Glomerular visceral epithelial cell (primary cell): ENCODE measurements at regions not wholly inside any gene's neighbourhood (a gene's known extent, or its start where the extent isn't known, plus 50 kb on each side); places are given as distances from the start of the nearest gene placed in this dataset.
"Not testable (repeated sequence)": the region's sequence is repeated elsewhere in the genome, so short reads cannot be mapped to it uniquely, and the experiment has no call there.

Experiments used
- DNase-seq: peaks from one replicate; pipeline ENCODE4 v3.0.0-alpha.2; 2016; ENCODE audit errors: extremely low spot score

- peak; percentile 5 for DNase-seq
Observed at GRCh38 chr12:9449657-9450126, 158.0 kb downstream of the KLRB1 start.

GRCh38 chr12:9449181-9449580 is 158.5 kb downstream of the KLRB1 start:
- no peak for DNase-seq

- DNase-seq = peak; percentile 28
Observed at GRCh38 chr12:9448648-9449047, 159.1 kb downstream of the KLRB1 start.

GRCh38 chr12:9447791-9448614 is 159.7 kb downstream of the KLRB1 start:
- DNase-seq = peak; percentile 88

- not testable (repeated sequence) for DNase-seq
Observed at GRCh38 chr12:9446883-9447761, 160.6 kb downstream of the KLRB1 start.

- DNase-seq = not testable (repeated sequence)
Observed at GRCh38 chr12:9440428-9440827, 167.3 kb downstream of the KLRB1 start.

GRCh38 chr12:9435682-9436081 is 172.0 kb downstream of the KLRB1 start:
- not testable (repeated sequence) for DNase-seq

- not testable (repeated sequence) for DNase-seq
Observed at GRCh38 chr12:9430385-9430784, 177.3 kb downstream of the KLRB1 start.

- DNase-seq = not testable (repeated sequence)
Observed at GRCh38 chr12:9428856-9429255, 178.9 kb downstream of the KLRB1 start.

GRCh38 chr12:9425429-9425828 is 182.3 kb downstream of the KLRB1 start:
- DNase-seq = not testable (repeated sequence)

GRCh38 chr12:9424175-9424740 is 183.5 kb downstream of the KLRB1 start:
- not testable (repeated sequence) for DNase-seq

- not testable (repeated sequence) for DNase-seq
Observed at GRCh38 chr12:9422689-9423088, 185.0 kb downstream of the KLRB1 start.

GRCh38 chr12:9421520-9422086 is 186.1 kb downstream of the KLRB1 start:
- not testable (repeated sequence) for DNase-seq

GRCh38 chr12:9420817-9421519 is 186.7 kb downstream of the KLRB1 start:
- DNase-seq = not testable (repeated sequence)

- not testable (repeated sequence) for DNase-seq
Observed at GRCh38 chr12:9418669-9419041, 189.1 kb downstream of the KLRB1 start.

- not testable (repeated sequence) for DNase-seq
Observed at GRCh38 chr12:9417947-9418668, 189.6 kb downstream of the KLRB1 start.

- DNase-seq = not testable (repeated sequence)
Observed at GRCh38 chr12:9417341-9417740, 190.4 kb downstream of the KLRB1 start.

GRCh38 chr12:9416346-9416745 is 191.4 kb downstream of the KLRB1 start:
- not testable (repeated sequence) for DNase-seq

GRCh38 chr12:9415898-9416297 is 191.8 kb downstream of the KLRB1 start:
- DNase-seq = not testable (repeated sequence)

- not testable (repeated sequence) for DNase-seq
Observed at GRCh38 chr12:9413862-9414261, 193.9 kb downstream of the KLRB1 start.
